Stimulated activated CD8-positive, alpha-beta memory T cell treated with anti-CD3 and anti-CD28 coated beads, Interleukin-4, amount 100 ng/mL, for 24 hours (primary cell): ENCODE measurements at regions not wholly inside any gene's neighbourhood (a gene's known extent, or its start where the extent isn't known, plus 50 kb on each side); places are given as distances from the start of the nearest gene placed in this dataset.
"Not testable (repeated sequence)": the region's sequence is repeated elsewhere in the genome, so short reads cannot be mapped to it uniquely, and the experiment has no call there.

Experiments
- DNase-seq: peaks from one replicate; pipeline ENCODE4 v3.0.0-alpha.2; 2020; ENCODE audit warnings: low read depth

DNA sequence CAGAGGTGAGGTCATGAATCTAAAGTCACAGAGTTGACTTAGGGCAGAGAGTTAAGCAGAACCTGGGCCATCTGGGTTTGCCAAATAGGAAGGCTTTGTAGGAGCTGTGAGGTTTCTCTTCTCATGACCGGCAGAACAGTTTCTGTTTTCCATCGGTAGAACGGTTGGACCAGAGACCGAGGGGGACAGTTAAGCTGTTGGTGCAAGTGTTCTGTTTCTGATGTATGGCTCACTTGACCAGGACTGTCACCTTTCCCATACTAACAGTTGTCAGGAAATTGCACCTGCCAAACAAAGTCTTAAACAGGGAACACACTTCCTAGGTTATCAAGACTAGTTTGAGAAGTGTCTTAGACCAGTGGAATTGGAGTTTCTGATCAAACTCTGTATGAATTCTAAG, 158.3 kb downstream of the PDCD6IP start:
- no peak for DNase-seq

DNA sequence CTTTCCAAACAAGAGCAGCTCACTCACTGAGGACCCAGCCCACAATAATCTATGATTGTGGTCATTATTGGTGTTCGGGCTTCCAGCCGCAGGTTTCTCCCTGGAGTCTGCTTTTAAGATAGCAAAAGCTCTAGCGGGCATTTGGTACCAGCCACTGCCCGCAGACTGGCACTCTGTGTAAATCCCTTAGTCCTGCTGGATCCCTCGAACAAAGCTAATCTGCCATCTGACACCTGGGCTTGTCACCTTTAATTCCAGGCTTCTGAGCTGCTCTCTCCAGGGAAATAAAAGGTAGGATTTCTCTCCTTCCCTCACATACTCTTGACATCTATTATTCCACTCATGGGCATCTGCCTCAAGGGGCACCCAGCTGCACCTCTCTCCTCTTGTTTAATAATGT, 158.7 kb downstream of the PDCD6IP start:
- DNase-seq, result no peak

DNA sequence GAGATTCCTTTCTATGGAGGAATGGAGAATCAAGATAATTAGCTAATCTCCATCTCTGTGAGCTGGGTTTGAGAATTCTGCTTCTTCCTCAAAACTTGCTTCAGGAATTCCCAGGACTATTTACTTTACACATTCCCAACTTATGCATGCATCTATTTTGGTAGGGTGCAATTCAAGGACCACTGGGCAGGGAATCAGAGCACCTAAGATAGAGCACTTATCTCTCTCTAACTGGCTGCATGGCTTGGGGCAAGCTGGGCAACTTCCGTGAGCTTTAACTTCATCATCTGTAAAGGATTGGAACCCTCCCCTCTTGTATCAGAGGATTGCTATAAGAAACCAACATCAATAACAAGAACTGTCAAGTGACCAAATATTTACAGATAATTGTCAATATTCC, 160.2 kb downstream of the PDCD6IP start:
- DNase-seq, result no peak

DNA sequence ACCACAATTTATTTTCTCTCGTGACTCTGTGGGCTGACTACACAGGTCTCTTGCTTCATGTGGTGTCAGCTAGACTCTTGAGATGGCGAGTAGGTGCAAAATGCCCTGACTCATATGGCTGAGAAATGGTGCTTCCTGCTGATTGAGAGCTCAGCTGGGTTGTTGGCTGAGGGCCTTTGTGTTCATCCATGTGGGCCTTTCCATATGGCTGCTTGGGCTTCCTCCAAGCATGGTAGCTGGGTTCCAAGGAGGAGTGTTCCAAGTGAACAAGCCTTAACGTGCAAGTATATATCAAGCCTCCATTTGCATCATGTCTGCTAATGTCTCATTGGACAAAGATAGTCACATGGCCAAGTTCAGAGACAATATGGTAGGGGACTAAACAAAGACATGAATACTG, 164.0 kb downstream of the PDCD6IP start:
- no peak for DNase-seq

DNA sequence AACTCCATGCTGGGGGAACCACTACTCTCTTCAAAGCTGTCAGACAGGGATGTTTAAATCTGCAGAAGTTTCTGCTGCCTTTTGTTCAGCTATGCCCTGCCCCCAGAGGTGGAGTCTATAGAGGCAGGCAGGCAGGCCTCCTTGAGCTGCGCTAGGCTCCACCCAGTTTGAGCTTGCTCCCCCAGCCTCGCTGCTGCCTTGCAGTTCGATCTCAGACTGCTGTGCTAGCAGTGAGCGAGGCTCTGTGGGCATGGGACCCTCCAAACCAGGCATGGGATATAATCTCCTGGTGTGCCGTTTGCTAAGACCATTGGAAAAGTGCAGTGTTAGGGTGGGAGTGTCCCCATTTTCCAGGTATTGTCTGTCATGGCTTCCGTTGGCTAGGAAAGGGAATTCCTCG, 171.8 kb downstream of the PDCD6IP start:
- not testable (repeated sequence) for DNase-seq

DNA sequence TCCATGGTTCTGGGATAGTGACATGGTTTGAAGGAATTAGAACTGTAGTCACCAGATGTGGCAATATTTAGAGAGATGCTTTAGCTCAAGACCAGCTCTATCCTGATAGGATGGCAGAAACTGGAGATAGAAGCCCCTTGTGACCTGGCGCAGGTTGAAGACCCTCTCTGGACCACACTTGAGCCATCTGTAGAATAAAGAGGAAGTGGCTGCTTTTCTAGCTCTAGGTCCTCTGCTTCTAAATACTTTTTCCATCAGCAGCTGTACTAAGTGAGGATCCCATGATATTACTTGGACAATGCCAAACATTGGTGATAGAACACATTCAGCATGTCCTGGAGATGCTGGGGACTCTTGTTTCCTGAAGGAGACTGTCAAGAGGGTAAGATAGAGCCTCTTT, 172.6 kb downstream of the PDCD6IP start:
- DNase-seq, result no peak

DNA sequence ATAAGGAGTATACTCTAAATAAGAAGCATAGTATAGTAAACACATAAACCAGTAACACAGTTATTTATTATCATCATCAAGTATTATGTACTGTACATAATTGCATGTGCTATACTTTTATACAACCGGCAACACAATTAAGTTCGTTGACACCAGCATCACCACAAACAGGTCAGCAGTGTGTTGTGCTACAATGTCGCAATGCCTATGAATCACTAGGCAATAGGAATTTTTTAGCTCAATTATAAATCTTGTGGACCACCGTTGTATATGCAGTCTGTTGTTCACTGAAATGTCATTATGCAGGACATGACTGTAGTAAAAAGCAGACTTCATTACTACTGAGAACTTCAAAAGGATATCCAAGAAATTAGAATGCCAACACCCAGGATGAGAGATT, 177.0 kb downstream of the PDCD6IP start:
- DNase-seq, result no peak

DNA sequence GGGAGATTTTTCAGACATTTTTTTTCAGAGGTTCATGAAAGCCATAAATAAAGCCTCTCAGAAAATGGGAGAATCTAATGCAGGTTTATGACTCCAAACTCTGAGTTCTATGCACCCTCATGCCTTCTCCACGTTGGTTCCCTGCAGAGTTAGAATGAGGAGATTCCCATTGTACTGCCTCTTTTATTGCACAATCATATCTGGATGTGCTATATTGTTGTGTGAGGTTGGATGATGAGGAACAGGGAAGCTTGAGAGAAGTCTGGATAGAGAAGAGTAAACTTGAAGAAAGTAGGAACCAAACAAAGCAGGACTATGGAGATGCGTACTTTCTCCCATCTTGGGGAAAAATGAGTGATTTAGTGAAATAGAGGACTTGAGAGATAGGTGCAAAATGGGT, 178.8 kb downstream of the PDCD6IP start:
- no peak for DNase-seq

DNA sequence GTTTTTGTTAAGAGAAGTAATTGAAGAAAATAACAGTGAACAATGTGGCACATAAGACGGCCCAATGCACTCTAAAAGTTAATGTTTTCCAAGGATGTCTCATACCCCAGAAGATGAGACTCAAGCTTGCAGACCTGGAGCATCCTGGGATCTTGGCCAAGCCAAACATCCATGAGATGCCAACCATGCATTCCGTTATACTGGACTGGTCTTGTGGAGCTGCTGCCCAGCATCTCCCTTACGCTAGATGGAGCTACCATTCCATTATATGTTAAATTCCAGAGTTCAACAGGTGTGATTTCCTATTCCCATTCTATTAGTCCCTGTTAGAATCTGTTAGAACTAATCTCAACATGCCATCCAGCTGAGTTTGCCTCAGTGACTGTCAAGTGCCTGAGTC, 181.8 kb downstream of the PDCD6IP start:
- DNase-seq, result no peak

DNA sequence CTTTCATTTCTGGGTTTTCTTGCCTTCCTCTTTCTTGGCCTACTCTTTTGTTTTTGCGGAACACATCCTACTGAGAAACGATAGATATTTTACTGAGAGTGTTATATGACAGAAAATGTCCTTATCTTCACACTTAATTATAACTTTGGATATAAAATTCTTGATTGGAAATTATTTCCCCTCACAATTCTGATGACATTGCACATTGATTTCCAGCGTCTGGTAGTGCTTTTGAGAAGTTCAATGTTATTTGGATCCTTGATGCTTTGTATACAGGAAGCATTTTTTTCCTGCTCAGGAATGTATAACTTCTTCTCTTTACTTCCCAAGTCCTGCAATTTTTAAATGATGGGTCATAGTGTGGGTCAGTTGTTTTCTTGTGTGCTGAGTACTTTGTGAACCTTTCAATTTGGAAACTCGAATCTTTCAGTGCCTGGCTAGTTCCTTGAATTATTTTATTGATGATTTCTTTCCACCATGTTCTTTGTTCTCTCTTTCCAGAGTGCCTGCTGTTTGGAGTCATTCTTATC, 183.9 kb downstream of the PDCD6IP start:
- no peak for DNase-seq

DNA sequence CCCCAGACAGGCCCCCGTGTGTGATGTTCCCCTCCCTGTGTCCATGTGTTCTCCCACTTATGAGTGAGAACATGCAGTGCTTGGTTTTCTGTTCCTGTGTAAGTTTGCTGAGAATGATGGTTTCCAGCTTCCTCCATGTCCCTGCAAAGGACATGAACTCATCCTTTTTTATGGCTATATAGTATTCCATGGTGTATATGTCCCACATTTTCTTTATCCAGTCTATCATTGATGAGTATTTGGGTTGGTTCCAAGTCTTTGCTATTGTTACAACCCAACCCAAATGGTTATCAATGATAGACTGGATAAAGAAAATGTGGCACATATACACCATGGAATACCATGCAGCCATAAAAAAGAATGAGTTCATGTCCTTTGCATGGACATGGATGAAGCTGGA, 184.5 kb downstream of the PDCD6IP start:
- DNase-seq, result not testable (repeated sequence)

DNA sequence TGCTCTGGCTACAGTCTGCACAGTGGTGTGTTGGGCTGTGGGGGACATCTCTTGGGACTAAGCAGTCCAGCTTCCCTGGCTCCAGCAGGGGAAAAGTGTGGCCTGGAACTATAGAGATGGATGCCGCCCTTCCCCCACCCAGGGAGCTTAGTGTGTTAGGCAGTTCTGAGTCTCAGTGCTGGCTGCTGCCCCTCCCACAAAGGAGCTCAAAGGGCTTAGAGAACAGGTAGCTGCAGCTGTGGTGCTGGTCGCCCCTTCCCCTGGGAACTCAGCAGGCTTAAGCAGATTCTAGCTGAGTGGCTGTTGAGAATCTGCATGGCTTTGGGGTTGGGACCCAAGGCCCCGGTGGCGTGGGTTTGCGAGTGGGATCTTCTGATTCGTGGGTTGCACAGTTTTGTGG, 190.8 kb downstream of the PDCD6IP start:
- no peak for DNase-seq

DNA sequence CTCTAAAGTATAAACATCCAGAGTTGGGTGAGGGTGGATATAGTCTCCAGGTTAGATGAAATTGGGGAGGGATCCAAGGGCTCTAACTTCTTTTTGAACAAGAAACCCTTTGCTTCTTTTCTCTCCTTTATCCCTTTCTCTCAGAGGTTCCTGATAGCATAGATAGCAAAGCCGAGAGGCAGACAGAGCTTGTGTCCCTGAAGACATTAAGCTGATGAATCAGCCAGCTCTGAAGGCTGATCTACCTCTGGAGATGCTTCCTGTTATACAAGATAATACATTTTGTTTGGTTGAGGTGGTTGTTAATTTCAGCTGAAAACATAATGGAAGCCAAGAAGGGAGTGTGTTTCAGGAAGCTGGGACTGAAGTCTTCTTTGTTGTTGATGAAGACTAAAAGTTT, 193.2 kb downstream of the PDCD6IP start:
- DNase-seq, result no peak

DNA sequence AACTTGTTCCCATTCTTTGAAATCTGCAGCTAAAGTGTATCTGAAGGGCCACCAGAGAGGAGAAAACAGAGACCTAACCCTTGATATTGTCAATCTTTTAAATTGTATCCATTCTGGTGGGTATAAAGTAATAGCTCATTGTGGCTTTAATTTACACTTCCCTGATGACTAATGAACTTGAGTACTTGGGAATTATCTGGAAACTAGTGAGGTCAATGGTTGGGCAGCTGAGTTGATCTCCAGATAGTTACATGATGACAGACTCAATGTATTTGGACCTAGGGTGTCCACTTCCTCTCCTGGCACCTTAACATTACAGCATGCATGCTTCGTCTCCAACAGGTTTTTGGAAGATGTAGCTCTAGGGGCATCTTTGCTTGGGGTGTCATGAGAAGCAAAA, 195.2 kb downstream of the PDCD6IP start:
- no peak for DNase-seq

DNA sequence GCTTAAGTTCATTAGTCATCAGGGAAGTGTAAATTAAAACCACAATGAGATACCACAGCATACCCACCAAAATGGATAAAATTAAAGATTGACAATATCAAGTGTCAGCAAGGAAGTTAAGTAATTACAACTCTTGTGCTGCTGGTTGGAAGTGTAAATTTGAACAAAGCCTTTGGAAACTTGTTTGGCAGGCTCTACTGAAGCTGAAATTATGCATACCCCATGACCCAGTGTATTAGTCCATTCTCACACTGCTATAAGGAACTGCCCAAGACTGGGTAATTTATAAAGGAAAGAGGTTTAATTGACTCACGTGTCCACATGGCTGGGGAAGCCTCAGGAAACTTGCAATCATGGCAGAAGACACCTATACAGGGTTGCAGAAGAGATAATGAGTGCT, 196.1 kb downstream of the PDCD6IP start:
- DNase-seq, result no peak

DNA sequence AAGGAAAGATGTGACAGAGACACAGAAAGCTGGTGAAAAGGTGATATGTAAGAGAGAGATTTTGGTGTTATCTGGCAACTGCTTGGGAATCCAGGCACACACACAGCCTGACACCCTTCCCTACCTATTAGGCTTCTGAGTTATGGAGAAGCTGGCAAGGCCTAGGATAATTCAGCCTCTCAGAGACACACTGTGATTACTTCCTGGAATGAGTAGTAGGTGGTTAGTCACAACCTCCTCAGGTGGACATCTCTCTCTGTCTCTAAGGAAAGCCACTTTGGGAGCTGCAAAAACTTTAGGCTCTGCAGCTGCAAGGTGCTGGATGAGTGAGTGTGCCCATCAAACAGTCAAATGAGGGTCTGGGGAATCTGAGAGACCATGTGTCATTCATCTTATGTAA, 201.9 kb downstream of the PDCD6IP start:
- no peak for DNase-seq

DNA sequence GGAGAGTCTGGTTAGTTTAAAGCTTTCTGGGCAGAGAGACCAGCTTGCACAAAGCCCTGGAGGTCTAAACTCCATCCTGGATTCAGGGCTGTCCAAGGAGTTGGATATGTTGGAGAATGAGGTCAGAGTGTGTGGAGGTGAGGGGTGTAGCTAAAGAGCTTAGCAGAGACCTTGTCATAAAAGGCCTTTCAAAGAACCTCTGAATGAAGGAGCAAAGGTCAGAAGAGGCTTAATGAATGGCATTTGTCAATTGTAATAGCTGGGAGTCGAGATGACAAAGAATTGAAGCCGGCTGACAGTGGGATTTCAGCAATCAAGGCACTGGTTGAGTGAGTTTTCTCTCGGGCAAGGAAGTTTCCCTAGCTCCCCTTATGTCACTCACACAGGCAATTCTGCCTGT, 202.6 kb downstream of the PDCD6IP start:
- DNase-seq, result no peak

DNA sequence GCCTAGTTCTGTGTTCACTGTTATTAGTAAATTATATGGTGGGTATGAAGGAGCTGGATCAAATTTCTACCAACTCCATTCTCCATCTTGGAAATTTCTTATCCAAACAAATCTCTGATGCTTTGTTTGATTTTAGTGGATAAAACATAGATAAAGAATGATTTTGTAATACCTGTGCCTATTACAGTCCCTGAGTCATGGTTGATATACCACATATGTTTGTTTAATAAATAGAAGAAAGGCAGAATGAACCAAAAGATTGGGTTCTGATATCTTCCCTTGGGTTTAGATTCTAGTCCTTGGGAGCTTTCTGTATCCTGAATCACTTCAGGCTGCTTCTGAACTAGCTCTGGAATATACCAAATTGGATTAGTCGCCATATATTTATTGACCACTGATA, 203.6 kb downstream of the PDCD6IP start:
- no peak for DNase-seq

DNA sequence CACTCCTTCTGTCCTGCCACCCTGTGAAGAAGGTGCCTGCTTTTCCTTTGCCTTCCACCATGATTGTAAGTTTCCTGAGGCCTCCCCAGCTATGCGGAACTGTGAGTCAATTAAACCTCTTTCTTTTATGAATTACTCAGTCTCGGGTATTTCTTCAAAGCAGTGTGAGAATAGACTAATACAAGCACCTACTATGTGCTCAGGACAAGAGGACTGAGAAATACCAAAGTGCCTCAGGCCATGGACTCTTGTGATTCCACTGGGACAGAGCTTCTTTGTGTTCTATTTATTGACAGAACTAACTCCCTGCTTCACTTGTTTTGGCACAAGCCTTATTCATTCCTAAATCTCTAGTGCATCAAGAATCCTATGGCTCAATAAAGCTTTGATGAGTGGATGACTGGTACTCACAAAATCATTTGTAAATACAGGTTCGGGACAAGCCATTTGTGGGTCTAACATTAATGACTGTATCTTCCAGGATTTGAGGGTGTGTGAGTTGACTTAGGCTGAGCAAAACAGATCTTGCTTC, 204.2 kb downstream of the PDCD6IP start:
- DNase-seq, result no peak

DNA sequence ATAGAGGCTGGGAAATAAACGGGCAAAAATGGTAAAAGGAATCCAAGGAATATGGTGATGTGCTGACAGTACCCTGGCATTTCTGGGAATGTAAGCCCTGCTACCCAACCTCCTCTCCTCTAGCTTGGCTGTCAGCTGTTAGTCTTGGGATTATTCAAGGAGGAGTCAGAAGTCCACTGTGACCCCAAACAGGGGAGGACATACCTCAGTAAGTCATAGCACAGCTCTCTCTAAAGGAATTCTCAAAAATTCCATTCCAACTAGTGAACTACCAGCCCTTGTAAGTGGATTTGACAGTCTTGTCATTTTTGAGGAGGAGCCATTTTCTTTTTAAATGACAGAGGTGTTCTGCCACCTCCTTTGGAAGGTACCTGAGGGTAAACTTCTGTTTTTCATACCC, 207.5 kb downstream of the PDCD6IP start:
- no peak for DNase-seq

DNA sequence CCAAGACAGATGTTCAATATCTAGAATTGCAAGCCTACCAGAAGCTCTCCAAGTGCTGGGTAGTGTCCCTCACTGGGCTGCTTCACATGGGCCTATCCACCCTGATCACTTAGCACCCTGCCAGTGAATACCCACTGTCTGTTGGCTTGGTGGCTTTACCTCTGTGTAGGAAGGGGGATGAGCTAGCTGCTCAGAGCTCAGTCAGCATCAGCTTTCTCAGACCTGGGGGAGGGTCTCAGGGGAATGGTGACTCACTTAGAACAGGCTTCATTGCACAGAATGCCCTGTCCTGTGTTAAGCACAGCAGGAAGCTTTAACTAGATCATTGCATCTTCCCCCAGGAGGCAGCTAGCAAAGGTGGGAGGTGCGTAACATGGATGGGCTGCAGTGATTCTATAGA, 209.8 kb downstream of the PDCD6IP start:
- no peak for DNase-seq

DNA sequence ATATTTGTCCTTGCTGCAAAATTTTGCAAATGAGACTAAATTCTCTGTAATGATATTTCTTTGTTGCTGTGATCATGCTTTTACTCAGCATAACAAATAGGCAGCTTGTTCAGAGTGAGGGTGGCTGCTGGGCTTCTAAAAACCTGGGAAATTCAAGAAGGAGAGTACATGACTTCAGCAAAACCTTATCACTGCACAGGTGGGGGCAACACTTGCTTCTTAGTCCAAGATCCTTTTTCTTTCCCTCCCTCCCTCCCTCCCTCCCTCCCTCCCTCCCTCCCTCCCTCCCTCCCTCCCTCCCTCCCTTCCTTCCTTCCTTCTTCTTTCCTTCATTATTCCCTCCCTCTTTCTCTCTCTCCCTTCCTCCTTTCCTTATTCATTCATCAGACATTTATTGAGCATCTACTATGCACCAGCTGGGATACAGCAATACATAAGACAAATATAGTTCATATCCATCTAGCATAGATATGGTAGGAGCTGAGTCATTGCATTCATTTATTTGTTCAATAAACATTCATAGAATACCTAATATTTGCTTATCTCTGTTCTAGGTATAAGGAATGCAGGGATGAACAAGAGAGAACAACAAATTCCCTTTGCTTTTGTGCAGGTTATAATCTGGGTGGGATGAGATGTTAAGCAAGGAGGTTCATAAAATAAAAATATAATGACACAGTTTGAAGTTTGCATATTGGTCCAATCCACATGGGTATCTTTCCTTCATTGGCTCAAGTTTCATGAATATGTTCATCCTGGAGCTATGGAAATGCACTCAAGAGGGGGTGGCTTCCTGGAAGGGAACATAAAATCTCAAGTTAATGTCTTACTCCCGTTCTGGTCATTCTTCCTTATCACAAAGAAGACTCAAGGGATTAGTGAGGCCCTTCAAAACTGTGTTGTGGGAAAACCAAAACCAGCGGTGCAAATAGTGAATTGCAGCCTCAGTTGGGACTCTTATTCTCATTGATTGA, 210.7 kb downstream of the PDCD6IP start:
- no peak for DNase-seq
